ENCODE measurements at regions not wholly inside any gene's neighbourhood (a gene's known extent, or its start where the extent isn't known, plus 50 kb on each side); places are given as distances from the start of the nearest gene placed in this dataset.

GRCh38 chr11:122270535-122270934, 154.5 kb upstream of the BLID start:
- no peaks in the 10 kb centered on the region for H3K9me3 ChIP-seq
- BruUV-seq (replicated peaks): no TSS peak
- H3K27ac Mint-ChIP-seq (ENCODE audit: unreplicated experiment): no peak overlapping the region
- CTCF ChIA-PET: interaction anchor here (0.6 kb wide), 1 partner anchor 586 kb away, joined by 3 read pairs; no protein-coding TSS in a partner anchor
- peaks cover 21% of the 10 kb centered on the region for H3K27me3 Mint-ChIP-seq (ENCODE audit: insufficient read depth, unreplicated experiment)
- intact Hi-C loops (cut with micrococcal nuclease; ENCODE audit: unreplicated experiment): no loop called here
- TF ChIP-seq CTCF (IDR thresholded peaks at IDR 0.05; ENCODE audit: insufficient read depth in 1 of 2, low read depth in 1 of 2, low read length in 1 of 2, severe bottlenecking in 1 of 2, unreplicated experiment in 1 of 2): no peak
- no peaks in the 10 kb centered on the region for H3K27me3 ChIP-seq (replicated peaks; ENCODE audit: control insufficient read depth, insufficient read depth, low read length)
- no peak for DNase-seq
- no peaks in the 10 kb centered on the region for H3K9me3 Mint-ChIP-seq (ENCODE audit: unreplicated experiment)
- no peaks in the 10 kb centered on the region for H3K4me1 Mint-ChIP-seq (ENCODE audit: low read depth, unreplicated experiment)
- H3K36me3 ChIP-seq (ENCODE audit: control insufficient read depth, insufficient read depth, low read length): no peaks in the 10 kb centered on the region
- POLR2A ChIA-PET: no interaction called here
- H3K36me3 Mint-ChIP-seq (ENCODE audit: insufficient read depth, unreplicated experiment): no peaks in the 10 kb centered on the region
- H3K4me1 ChIP-seq: no peaks in the 10 kb centered on the region
- H3K4me3 Mint-ChIP-seq (ENCODE audit: unreplicated experiment): no peak overlapping the region
- H3K4me3 ChIP-seq (ENCODE audit: low read depth, low read length): no peak overlapping the region

GRCh38 chr11:122269824-122270223, 153.8 kb upstream of the BLID start:
- Mint-ChIP-seq H3K36me3 (ENCODE audit: insufficient read depth, unreplicated experiment) (no peaks in the 10 kb centered on the region), H3K4me1 (ENCODE audit: low read depth, unreplicated experiment) (no peaks in the 10 kb centered on the region), H3K27me3 (ENCODE audit: insufficient read depth, unreplicated experiment) (peaks cover 21% of the 10 kb centered on the region), H3K9me3 (ENCODE audit: unreplicated experiment) (no peaks in the 10 kb centered on the region), H3K27ac (ENCODE audit: unreplicated experiment) (no peak overlapping the region), H3K4me3 (ENCODE audit: unreplicated experiment) (no peak overlapping the region)
- ChIA-PET POLR2A (no interaction called here), CTCF (no interaction called here)
- Histone ChIP-seq H3K4me1 (no peaks in the 10 kb centered on the region), H3K9me3 (no peaks in the 10 kb centered on the region), H3K36me3 (ENCODE audit: control insufficient read depth, insufficient read depth, low read length) (no peaks in the 10 kb centered on the region), H3K4me3 (ENCODE audit: low read depth, low read length) (no peak overlapping the region), H3K27me3 (replicated peaks; ENCODE audit: control insufficient read depth, insufficient read depth, low read length) (no peaks in the 10 kb centered on the region)
- no peak for DNase-seq
- TF ChIP-seq CTCF (IDR thresholded peaks at IDR 0.05; ENCODE audit: insufficient read depth in 1 of 2, low read depth in 1 of 2, low read length in 1 of 2, severe bottlenecking in 1 of 2, unreplicated experiment in 1 of 2): no peak
- intact Hi-C loops (cut with micrococcal nuclease; ENCODE audit: unreplicated experiment): no loop called here
- no TSS peak for BruUV-seq (replicated peaks)

GRCh38 chr11:122268601-122269130, 152.7 kb upstream of the BLID start:
- peaks cover 20% of the 10 kb centered on the region for H3K27me3 Mint-ChIP-seq (ENCODE audit: insufficient read depth, unreplicated experiment)
- no peak for TF ChIP-seq CTCF (IDR thresholded peaks at IDR 0.05; ENCODE audit: insufficient read depth in 1 of 2, low read depth in 1 of 2, low read length in 1 of 2, severe bottlenecking in 1 of 2, unreplicated experiment in 1 of 2)

More at GRCh38 chr11:122268601-122269130, 152.7 kb upstream of the BLID start:
- Mint-ChIP-seq H3K36me3 (ENCODE audit: insufficient read depth, unreplicated experiment) (no peaks in the 10 kb centered on the region), H3K4me3 (ENCODE audit: unreplicated experiment) (no peak overlapping the region), H3K4me1 (ENCODE audit: low read depth, unreplicated experiment) (no peaks in the 10 kb centered on the region), H3K9me3 (ENCODE audit: unreplicated experiment) (no peaks in the 10 kb centered on the region), H3K27ac (ENCODE audit: unreplicated experiment) (no peak overlapping the region)
- Histone ChIP-seq H3K27me3 (replicated peaks; ENCODE audit: control insufficient read depth, insufficient read depth, low read length) (no peaks in the 10 kb centered on the region), H3K9me3 (no peaks in the 10 kb centered on the region), H3K36me3 (ENCODE audit: control insufficient read depth, insufficient read depth, low read length) (no peaks in the 10 kb centered on the region), H3K4me3 (ENCODE audit: low read depth, low read length) (no peak overlapping the region), H3K4me1 (no peaks in the 10 kb centered on the region)
- no peak for DNase-seq
- BruUV-seq (replicated peaks): no TSS peak
- CTCF ChIA-PET: no interaction called here
- intact Hi-C loops (cut with micrococcal nuclease; ENCODE audit: unreplicated experiment): no loop called here
- POLR2A ChIA-PET: no interaction called here

Measured in Caco-2 (cell line).